Activated T-cell treated with anti-CD3 and anti-CD28 coated beads, Interleukin-2, amount 50 U/mL, for 48 hours (primary cell): ENCODE measurements at regions not wholly inside any gene's neighbourhood (a gene's known extent, or its start where the extent isn't known, plus 50 kb on each side); places are given as distances from the start of the nearest gene placed in this dataset.

Source experiments
- DNase-seq, 2 experiments: peaks; one replicate each; pipeline ENCODE4 v3.0.0-alpha.2; 2020

- DNase-seq = no peak
Observed at GRCh38 chr11:26062660-26063059, 269.3 kb upstream of the ANO3 start.

GRCh38 chr11:26063915-26064314 lies 268.0 kb upstream of the ANO3 start:
- no peak for DNase-seq

DNA sequence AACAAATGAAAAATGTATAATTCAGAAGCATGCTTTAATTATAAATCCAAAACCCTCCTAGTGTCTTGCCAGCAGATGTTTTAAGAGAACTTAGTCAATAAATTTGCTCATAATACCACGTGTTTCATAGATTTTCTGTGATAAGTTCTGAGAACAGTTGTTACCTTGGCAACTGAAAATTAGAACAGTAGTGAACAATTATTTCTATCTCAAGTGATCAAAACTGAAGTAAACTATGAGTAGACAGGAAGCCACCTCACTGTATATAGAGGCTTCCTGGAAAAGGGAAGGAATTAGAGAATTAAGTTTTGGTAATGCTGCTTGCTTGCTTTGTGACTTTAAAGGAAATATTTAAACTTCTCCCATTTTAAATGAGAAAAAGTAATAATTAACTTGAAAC lies 266.0 kb upstream of the ANO3 start:
- no peak for DNase-seq

DNA sequence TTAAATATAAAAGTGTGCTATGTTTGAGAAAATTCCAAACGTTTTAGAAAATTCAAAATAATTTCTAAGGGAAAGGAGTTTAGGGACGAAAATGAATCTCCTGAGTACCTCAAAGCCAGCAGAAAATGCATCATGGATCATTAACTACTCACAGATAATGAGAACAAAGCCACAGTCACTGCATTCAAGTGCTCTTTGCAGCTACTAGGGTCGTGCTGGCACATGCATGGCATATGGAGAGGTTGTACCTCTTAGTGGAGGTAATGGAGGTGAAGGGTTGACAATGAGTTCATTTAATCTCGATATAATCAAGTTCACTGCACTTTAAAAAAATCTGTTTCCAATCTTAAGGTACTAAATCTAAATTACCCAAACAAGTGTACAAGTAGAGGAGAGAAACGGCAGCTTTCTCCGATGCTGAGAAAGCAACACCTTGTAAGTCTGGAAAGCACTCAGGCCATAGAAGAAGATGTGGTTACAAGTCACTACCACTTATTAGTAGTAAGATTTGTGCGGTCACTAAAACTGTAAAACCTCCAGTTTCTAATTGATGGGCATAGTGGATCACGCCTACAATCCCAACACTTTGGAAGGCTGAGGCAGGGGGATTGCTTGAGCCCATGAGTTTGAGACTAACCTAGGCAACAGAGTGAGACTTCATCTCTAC lies 261.1 kb upstream of the ANO3 start:
- no peak for DNase-seq

GRCh38 chr11:26072614-26073153 lies 259.2 kb upstream of the ANO3 start:
- DNase-seq = no peak

DNA sequence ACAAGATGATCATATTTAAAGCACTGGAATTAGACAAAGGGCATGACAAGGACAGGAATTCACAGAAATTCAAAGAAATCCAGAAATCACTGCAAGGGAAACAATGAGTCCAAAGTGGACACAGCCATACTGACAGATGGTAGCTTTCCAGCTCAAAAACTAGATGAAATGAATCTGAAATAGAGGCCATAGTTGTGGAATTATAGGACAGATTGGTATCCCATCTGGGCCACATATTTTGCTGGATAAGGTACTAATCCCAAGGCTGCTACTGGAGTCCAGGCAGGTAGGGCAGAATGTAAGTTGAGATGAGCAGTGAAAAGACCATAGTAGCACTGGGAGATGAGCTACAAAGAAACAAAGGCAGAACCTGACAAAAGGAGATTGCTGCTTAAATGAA lies 258.3 kb upstream of the ANO3 start:
- no peak for DNase-seq

- no peak for DNase-seq
Observed at GRCh38 chr11:26076233-26076990, 255.5 kb upstream of the ANO3 start.

DNA sequence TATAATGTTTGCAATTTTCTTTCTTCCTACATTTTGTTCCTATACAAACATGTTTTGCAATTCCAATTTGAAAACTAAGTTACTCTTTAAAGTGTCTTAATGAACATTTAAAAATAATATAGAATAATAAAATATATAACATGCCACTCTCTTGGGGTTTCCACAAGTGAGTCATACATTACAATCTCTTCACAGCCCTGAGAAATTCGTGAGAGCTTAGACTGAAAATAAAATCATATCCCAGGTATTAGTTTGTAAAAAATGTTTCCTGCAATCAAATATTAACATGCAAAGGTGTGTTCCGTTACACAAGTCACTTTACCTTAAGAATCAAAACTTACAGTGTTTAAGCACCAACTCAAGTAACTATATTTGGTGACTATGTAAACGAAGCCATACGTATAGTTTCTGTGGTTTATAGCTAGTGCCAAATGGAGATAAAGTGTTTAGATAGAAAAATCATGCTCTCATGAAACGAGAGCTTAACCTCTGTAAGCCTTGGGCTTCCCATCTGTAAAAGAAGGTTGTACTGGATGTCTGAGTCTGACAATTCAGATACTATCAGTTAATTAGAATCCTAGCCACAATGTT lies 253.6 kb upstream of the ANO3 start:
- DNase-seq = no peak

- no peak for DNase-seq
Observed at GRCh38 chr11:26084313-26084712, 247.6 kb upstream of the ANO3 start.

DNA sequence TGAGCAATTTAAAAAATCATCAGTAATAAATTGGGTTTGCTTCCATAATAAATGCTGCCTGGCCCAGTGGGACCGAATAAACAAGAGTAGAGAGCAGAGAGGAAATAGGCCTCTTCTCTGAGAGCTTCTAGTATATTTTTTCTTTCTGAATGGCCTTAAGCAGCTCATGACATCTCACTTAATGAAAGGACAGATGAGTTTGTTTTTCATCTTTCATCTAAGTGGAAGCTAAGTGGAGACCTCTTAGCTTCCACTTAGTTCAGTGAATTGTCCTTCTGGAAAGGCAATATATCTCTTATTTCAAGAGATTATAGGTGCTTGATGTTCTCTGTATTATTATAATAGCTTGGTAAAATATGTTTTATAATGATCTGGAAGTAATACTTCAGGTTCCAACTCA lies 245.9 kb upstream of the ANO3 start:
- no peak for DNase-seq

DNA sequence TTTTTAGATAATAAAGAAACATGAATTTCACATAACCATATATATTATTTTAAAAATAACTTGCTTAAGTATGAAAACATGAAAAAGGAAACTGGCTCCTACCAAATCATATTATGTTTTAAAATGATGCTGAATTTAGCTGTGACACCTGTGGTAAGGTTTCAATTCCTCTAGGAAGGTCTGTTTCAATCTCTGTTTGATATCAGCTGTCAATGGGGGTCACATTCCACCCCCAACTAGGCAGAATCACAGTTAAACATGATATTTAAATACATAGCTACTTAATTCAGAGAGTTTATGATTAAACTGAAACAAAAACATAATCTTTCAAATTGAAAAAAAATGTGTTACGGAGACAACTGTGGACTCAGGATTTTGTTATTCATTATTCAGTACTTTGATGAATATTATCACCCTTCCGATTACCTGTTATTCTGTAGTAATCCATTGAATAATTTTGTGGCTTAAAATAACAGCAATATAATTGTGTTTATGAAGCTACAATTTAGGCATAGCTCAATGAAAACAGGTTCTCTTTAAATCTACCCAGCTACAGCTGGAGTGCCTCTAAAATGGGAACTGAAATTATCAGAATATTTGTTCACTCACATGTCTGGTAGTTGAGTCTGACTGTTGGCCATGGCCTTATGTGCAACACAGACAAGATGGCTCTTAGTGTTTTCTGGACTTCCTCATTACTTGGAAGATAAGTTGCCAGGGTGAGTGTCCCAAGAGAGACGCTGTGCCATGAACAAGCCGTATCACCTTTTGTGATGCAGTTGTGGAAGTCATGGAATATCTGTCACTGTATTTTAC lies 244.6 kb upstream of the ANO3 start:
- DNase-seq = no peak

GRCh38 chr11:26088391-26088790 lies 243.5 kb upstream of the ANO3 start:
- no peak for DNase-seq

- no peak for DNase-seq
Observed at GRCh38 chr11:26090651-26091050, 241.3 kb upstream of the ANO3 start.

DNA sequence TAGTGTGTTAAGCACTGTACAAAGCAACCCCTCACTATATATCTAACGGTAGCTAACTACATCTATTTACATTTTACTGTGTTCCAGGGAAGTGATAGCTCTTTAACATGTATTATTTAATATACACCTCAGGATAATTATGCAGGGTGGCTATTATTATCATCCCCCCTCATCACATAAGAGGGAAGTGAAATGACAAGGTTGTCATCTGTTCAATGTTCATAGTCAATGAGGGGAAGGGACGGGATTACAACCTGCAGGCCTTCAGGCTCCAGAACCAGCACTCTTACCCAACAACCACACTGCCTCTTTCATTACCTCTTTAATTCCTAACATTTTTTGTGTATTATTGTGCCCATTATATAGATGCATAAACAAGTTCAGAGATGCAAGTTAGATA lies 238.7 kb upstream of the ANO3 start:
- DNase-seq = no peak

- no peak for DNase-seq
Observed at GRCh38 chr11:26095340-26095739, 236.6 kb upstream of the ANO3 start.

DNA sequence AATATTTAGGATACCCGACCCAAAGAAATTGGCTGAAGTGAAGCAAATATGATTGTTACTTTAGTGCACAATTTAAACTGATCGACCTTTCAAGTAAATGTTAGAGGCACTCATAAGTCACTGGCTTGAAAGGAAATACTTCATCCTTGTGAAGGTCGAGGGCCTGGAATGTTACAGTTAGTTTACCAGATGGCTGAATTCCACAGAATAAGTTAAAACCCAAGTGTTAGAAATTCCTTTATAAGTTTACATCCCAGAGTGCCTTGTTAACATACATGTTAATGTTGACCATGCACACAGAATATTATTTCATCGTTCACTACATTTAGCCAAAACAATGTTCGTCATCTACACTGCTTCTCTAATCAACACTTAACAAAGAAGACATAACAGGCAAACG lies 235.5 kb upstream of the ANO3 start:
- DNase-seq = no peak

DNA sequence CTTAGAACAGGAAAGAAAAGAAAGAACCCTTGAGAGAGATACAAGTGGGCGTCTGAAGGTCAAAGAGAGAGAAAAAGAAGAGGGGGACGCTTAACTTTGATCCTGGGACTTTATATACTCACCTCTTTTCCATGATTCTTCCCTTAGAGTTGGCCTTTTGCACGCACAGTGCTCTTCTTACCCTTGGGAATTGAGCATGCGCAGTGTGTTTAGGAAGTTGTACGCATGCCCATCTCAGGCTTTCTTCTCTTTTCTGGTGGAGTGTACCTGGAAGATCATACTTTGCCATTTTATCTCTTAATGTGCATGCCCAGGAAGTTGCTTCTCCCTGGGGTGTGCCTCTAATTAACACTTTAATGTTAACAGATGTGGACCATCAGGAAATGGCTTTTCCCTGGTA lies 229.6 kb upstream of the ANO3 start:
- DNase-seq = no peak

DNA sequence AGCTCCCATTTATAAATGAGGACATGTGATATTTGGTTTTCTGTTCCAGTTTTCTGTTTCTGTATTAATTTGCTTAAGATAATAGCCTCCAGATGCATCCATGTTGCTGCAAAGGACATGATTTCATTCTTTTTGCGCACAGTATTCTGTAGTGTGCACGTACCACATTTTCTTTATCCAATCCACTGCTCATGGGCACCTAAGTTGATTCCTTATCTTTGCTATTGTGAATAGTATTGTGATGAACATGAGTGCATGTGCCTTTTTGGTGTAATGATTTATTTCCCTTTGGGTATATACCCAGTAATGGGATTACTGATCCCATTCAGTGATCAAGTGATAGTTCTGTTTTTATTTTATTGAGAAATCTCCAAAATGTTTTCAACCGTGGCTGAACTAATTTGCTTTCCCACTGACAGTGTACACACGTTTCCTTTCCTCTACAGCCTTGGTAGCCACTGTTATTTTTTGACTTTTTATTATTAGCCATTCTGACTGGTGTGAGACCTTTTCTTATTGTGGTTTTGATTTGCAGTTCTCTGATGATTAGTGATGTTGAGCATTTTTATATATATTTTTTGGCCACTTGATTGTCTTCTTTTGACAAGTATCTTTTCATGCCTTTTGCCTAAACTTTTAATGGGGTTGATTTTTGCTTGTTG lies 226.0 kb upstream of the ANO3 start:
- DNase-seq = no peak

DNA sequence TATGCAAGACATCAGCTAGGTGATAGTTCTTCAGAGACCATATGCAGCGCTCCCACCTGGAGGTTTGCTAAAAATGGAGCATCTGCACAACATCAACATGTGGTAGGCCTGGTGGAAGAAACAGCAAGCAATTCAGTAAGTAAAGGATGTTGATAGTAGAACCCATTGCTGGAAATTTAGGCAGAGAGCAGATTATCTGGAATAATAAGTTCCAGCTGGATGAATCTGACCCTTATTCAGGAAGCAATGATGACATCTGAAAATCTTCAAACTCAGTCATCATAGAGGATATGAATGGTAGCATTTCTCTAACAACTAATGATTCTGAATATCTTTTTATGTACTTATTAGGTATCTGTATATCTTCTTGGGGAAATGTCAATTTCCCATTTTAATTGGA lies 225.2 kb upstream of the ANO3 start:
- no peak for DNase-seq

DNA sequence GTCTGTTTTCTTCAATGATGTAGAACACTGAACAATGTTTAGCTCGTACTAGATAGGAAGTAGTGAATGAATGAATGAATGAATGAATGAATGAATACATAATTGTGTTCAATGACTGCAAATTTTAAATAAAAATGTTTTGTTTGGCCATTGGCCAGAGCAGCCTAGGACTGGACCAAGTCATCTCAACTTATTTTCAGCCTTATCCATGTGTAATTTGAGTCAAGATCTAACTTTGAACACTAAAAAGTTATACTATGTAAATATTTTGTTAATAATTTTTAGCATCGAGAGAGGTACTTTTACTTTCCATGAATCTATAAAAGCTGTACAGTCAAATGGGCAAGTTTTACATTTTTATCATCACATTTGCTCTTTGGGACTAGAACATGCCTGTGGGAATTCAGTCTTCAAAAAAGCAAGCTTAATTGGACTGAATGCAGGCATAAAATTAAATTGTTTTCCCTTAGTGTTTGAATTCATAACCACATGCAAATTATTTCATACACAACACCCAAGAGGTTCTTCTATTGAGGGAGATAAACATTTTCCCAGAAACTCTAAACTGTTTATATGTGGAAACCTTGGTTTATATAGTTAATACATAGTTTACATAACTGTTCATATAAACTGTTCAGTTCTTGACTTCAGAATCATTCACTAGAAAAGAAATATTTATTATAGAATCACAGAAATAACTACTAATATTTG lies 222.1 kb upstream of the ANO3 start:
- DNase-seq = no peak

DNA sequence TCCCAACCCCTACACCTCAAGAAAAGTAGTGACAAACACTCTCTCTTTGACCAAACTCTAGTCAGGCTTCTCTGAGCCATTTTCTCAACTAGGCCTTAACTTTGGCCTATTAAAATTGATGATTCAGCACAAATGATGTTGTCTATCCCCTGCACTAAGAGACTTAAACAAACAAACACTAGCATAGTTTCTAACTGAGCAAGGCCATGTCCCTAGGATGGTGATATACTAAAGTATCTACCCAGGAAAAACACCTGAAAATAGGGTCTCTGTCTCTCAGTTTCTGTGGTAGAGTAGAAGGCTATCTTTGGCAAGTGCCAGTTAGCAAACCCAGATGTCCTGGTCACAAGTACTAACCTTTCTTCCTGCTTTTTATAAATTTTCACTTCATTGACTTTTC lies 219.7 kb upstream of the ANO3 start:
- DNase-seq = no peak

DNA sequence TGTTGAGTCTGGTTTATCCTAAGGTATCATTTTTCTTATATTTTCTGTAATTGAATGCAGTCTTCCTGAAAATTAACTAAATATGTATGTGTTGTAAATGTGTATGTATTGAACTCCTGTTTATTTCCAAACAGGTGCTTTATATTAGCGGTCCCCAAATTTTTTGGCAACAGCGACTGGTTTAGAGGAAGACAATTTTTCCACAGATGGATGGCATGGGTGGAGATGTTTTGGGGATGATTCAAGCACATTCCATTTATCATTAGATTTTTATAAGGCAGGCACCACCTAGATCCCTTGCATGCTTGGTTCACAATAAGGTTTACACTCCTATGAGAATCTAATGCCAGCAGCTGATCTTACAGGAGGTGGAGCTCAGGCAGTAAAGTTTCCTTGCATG lies 210.5 kb upstream of the ANO3 start:
- no peak for DNase-seq
